ENCODE measurements at regions not wholly inside any gene's neighbourhood (a gene's known extent, or its start where the extent isn't known, plus 50 kb on each side); places are given as distances from the start of the nearest gene placed in this dataset.

DNA sequence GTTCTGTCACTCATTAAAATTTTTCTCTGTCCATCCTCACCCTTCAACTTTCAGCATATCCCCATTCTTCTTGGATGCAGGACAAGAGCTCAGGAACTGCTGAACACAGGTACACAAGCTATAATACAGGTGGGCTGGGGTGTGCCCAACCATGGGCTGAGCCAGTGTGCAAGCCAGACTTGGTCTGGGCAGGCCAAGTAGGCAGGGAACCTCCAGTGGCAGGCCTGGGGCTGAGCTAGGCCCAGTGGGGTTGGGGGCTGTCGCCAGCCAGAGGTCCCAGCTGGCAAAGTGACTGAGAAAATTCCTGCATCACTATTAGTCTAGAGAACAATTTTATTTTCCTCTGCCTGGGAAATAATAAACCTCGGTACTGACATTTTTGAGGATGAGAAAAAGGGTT is 202.9 kb downstream of the LRRC3B start:
- no peaks in the 10 kb centered on the region for H3K27me3 ChIP-seq
- H3K4me1 ChIP-seq = no peaks in the 10 kb centered on the region
- intact Hi-C loops (cut with DNase I) = no loop called here
- H3K27ac ChIP-seq (replicated peaks in 1 of 4) = no peak overlapping the region
- TF ChIP-seq POLR2A (IDR thresholded peaks at IDR 0.05; ENCODE audit: low read depth) (no peak), POLR2AphosphoS5 (IDR thresholded peaks at IDR 0.05) (no peak), EP300 (IDR thresholded peaks at IDR 0.05) (no peak)
- TF ChIP-seq, protein P1, sequence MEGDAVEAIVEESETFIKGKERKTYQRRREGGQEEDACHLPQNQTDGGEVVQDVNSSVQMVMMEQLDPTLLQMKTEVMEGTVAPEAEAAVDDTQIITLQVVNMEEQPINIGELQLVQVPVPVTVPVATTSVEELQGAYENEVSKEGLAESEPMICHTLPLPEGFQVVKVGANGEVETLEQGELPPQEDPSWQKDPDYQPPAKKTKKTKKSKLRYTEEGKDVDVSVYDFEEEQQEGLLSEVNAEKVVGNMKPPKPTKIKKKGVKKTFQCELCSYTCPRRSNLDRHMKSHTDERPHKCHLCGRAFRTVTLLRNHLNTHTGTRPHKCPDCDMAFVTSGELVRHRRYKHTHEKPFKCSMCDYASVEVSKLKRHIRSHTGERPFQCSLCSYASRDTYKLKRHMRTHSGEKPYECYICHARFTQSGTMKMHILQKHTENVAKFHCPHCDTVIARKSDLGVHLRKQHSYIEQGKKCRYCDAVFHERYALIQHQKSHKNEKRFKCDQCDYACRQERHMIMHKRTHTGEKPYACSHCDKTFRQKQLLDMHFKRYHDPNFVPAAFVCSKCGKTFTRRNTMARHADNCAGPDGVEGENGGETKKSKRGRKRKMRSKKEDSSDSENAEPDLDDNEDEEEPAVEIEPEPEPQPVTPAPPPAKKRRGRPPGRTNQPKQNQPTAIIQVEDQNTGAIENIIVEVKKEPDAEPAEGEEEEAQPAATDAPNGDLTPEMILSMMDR (IDR thresholded peaks at IDR 0.05) = no peak
- no peaks in the 10 kb centered on the region for H3K36me3 ChIP-seq
- H3K9me3 ChIP-seq = peaks cover 0 to 37% (median 24%) of the 10 kb centered on the region in 4 donors
- no peak overlapping the region for H3K4me3 ChIP-seq
- DNase-seq (ENCODE audit: extremely low spot score) = no peak
- WGBS = 65% methylated on average over 2 of the region's 2 CpGs

- H3K4me3 ChIP-seq = no peak overlapping the region
- TF ChIP-seq, protein P1 (IDR thresholded peaks at IDR 0.05) = no peak
- TF ChIP-seq EP300 (IDR thresholded peaks at IDR 0.05) (no peak), POLR2A (IDR thresholded peaks at IDR 0.05; ENCODE audit: low read depth) (no peak), POLR2AphosphoS5 (IDR thresholded peaks at IDR 0.05) (no peak)
- H3K27me3 ChIP-seq = no peaks in the 10 kb centered on the region
- peaks cover 0 to 32% (median 19%) of the 10 kb centered on the region in 4 donors for H3K9me3 ChIP-seq
- H3K4me1 ChIP-seq = no peaks in the 10 kb centered on the region
- no peaks in the 10 kb centered on the region for H3K36me3 ChIP-seq
- DNase-seq (ENCODE audit: extremely low spot score) = no peak
- H3K27ac ChIP-seq (replicated peaks in 1 of 4) = no peak overlapping the region
- intact Hi-C loops (cut with DNase I) = no loop called here
- WGBS = 75% methylated on average over 1 of the region's 1 CpG
These were observed 204.6 kb downstream of the LRRC3B start for GRCh38 chr3:26827169-26827568.

- DNase-seq (ENCODE audit: extremely low spot score) = no peak
- Histone ChIP-seq H3K27ac (replicated peaks in 1 of 4) (no peak overlapping the region), H3K4me3 (no peak overlapping the region), H3K4me1 (no peaks in the 10 kb centered on the region), H3K9me3 (no peaks in the 10 kb centered on the region), H3K27me3 (no peaks in the 10 kb centered on the region), H3K36me3 (no peaks in the 10 kb centered on the region)
- no peak for TF ChIP-seq POLR2A (IDR thresholded peaks at IDR 0.05; ENCODE audit: low read depth)
- no peak for TF ChIP-seq EP300 (IDR thresholded peaks at IDR 0.05)
- TF ChIP-seq, protein P1 (IDR thresholded peaks at IDR 0.05) = no peak
- no peak for TF ChIP-seq POLR2AphosphoS5 (IDR thresholded peaks at IDR 0.05)
- 73% methylated on average over 4 of the region's 4 CpGs for WGBS
- intact Hi-C loops (cut with DNase I) = no loop called here
These were observed 215.5 kb downstream of the LRRC3B start for GRCh38 chr3:26838026-26838425.

- no peaks in the 10 kb centered on the region for H3K27me3 ChIP-seq
- no peak overlapping the region for H3K27ac ChIP-seq (replicated peaks in 1 of 4)
- TF ChIP-seq POLR2AphosphoS5 (IDR thresholded peaks at IDR 0.05) = no peak
- TF ChIP-seq, protein P1 (IDR thresholded peaks at IDR 0.05) = no peak
- TF ChIP-seq EP300 (IDR thresholded peaks at IDR 0.05) = no peak
- no peak for TF ChIP-seq POLR2A (IDR thresholded peaks at IDR 0.05; ENCODE audit: low read depth)
- 100% methylated on average over 1 of the region's 1 CpG for WGBS
- DNase-seq (ENCODE audit: extremely low spot score) = no peak
- H3K4me1 ChIP-seq = no peaks in the 10 kb centered on the region
- intact Hi-C loops (cut with DNase I) = no loop called here
- no peak overlapping the region for H3K4me3 ChIP-seq
- H3K36me3 ChIP-seq = no peaks in the 10 kb centered on the region
- H3K9me3 ChIP-seq = no peaks in the 10 kb centered on the region
These were observed 216.4 kb downstream of the LRRC3B start for GRCh38 chr3:26839001-26839400.

GRCh38 chr3:26840272-26840870 is 217.8 kb downstream of the LRRC3B start:
- 74% methylated on average over 1 of the region's 1 CpG for WGBS
- intact Hi-C loops (cut with DNase I) = no loop called here
- H3K4me3 ChIP-seq = no peak overlapping the region
- TF ChIP-seq POLR2A (IDR thresholded peaks at IDR 0.05; ENCODE audit: low read depth) (no peak), POLR2AphosphoS5 (IDR thresholded peaks at IDR 0.05) (no peak), EP300 (IDR thresholded peaks at IDR 0.05) (no peak)
- TF ChIP-seq, protein P1 (IDR thresholded peaks at IDR 0.05) = no peak
- no peak overlapping the region for H3K27ac ChIP-seq (replicated peaks in 1 of 4)
- H3K9me3 ChIP-seq = no peaks in the 10 kb centered on the region
- H3K4me1 ChIP-seq = no peaks in the 10 kb centered on the region
- no peaks in the 10 kb centered on the region for H3K27me3 ChIP-seq
- H3K36me3 ChIP-seq = no peaks in the 10 kb centered on the region
- no peak for DNase-seq (ENCODE audit: extremely low spot score)
